ENCODE measurements at regions not wholly inside any gene's neighbourhood (a gene's known extent, or its start where the extent isn't known, plus 50 kb on each side); places are given as distances from the start of the nearest gene placed in this dataset.
"Not testable (repeated sequence)": the region's sequence is repeated elsewhere in the genome, so short reads cannot be mapped to it uniquely, and the experiment has no call there.

DNA sequence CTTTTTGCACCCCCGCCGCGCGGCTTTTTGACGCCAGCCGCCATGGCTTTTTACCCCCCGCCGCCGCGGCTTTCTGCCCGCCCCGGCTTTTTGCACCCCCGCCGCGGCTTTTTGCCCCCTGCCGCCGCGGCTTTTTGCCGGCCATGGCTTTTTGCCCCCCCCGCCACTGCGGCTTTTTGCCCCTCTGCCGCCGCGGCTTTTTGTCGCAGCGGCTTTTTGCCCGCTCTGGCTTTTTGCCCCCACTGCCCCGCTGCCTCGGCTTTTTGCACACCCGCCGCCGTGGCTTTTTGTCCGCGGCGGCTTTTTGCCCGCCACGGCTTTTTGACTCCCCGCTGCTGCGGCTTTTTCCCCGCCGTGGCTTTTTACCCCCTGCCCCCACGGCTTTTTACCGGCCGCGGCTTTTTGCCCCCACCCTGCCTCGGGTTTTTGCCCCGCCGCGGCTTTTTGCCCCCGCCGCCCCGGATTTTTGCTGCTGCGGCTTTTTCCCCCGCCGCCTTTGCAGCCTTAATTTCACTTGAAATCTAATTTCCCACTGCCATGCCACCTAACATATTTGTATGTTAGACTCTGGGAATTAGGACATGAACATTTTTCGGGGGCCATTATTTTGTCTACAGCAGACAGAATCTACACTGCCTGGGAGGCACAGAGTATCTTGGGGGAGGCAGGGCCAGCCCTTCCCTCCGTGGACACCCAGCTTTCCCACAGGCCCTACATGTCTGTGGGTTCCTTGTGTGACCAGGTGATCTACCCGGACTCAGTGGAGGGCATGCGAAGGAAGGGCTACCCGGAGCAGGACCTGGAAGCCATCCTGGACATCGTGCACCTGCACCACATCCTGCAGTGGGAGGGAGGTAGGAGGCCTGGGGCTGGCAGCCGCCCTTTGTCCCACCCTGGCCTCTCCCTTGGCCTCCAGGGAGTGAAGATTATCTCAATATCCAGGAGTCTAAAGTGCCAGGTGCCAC, 3031.0 kb upstream of the TEKT4 start:
- no peak for DNase-seq (ENCODE audit: low read depth)

- not testable (repeated sequence) for DNase-seq (ENCODE audit: low read depth)
Observed at GRCh38 chr2:91842264-91842663, 3029.0 kb upstream of the TEKT4 start.

DNA sequence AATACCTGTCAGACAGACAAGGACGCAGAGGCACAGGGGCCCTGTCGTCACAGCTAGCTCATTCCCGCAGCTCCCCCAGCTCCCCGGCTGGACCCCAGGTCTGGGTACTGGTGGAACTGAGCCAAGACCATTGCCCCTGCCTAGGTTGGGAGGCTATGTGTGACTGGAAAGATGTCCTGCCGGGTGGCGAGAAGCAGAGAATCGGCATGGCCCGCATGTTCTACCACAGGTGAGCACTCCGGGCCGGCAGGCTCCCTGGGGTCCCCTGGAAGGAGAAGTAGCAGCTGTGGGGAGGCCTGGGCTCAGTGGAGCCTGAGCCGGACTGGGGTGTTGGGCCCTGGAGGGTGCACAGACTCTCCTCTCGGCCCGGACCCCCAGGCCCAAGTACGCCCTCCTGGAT, 3028.3 kb upstream of the TEKT4 start:
- not testable (repeated sequence) for DNase-seq (ENCODE audit: low read depth)

GRCh38 chr2:91843723-91844450, 3027.3 kb upstream of the TEKT4 start:
- DNase-seq (ENCODE audit: low read depth): not testable (repeated sequence)

DNA sequence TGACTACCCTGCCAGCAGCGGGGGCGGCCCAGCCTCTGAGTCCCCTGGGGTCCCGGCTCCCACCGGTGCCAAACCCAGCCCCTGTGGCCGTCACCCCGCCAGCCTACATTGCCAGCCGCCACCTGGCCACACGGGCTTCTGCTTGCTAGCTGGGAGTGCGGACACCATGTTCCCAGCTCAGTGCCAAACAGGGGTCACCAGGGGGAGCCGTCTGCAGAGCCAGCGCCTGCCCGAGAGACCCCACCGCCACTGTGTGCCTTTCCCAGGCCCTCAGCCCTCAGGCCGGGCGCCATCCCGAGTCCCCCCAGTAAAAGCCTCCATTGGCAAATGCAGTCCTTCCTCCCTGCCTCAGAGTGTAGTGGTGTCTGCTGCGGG, 3026.8 kb upstream of the TEKT4 start:
- DNase-seq (ENCODE audit: low read depth): not testable (repeated sequence)

- DNase-seq (ENCODE audit: low read depth): not testable (repeated sequence)
Observed at GRCh38 chr2:91846388-91846787, 3024.8 kb upstream of the TEKT4 start.

- DNase-seq (ENCODE audit: low read depth): not testable (repeated sequence)
Observed at GRCh38 chr2:91851689-91852420, 3019.4 kb upstream of the TEKT4 start.

GRCh38 chr2:91856971-91857370, 3014.3 kb upstream of the TEKT4 start:
- not testable (repeated sequence) for DNase-seq (ENCODE audit: low read depth)

DNA sequence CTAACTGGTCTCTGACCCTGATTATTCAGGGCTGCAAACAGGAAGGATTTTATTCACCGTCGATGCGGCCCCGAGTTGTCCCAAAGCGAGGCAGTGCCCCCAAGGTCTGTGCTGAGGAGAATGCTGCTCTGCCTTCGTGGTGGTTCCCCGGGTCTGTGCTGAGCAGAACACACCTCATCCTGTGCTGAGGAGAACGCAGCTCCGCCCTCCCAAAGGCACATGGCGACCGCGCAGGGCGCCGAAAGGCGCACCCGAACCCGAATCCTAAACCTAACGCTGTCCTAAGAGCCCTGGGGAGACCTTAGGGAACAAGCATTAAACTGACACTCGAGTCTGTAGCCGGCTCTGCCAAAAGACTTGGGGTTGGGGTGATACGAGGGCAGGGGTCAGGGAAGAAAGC, 3013.5 kb upstream of the TEKT4 start:
- DNase-seq (ENCODE audit: low read depth): not testable (repeated sequence)

DNA sequence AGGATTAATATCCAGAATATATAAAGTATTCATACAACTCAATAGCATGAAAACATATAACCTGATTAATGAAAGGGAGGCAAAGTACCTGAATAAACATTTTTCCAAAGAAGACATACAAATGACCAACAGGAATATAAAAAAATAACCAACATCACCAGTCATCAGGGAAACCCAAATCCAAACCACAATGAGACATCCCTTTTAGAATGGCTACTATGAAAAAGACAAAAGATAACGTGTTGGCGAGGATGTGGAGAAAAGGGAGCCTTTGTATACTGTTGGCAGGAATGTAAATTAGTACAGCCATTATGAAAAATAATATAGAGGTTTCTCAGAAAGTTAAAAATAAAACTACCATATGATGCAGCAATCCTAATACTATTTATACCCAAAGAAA, 2999.5 kb upstream of the TEKT4 start:
- not testable (repeated sequence) for DNase-seq (ENCODE audit: low read depth)

DNA sequence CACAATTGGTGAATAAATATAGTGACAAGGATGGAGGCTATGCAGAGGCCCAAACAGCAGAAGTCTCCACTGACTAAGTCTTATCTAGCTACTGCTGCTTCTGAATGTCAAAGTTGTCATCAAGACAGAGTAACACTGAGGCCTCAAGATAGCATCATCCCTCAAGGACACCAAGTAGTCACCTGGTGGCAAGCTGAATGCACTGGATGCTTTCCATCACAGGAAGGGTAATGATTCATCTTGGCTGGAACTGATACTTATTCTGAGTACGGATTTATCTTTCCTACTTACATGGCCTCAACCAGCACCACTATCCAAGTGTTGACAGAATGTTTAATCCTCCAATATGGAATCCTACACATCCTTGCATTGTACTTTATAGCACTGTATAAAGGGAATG, 2997.8 kb upstream of the TEKT4 start:
- not testable (repeated sequence) for DNase-seq (ENCODE audit: low read depth)

GRCh38 chr2:91877658-91878210, 2993.5 kb upstream of the TEKT4 start:
- not testable (repeated sequence) for DNase-seq (ENCODE audit: low read depth)

DNA sequence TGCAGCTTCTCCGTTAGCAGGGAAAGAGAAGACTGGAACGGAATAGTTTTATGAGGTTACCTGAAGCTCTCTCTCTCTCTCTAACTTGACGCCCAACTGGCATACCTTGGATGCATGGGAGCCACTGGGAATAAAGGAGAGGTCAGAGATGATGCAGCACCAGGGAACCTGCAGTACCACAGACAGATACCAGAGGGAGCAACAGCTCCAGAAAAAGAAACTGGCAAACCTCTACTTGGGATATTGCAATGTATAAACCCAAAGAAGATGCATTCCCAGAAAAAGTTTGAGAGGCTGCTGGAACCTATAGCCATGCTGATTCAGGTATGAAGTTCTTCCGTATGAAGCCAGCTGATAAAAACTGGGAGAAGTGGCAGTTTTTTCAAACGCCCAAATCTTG, 2976.1 kb upstream of the TEKT4 start:
- DNase-seq (ENCODE audit: low read depth): not testable (repeated sequence)

DNA sequence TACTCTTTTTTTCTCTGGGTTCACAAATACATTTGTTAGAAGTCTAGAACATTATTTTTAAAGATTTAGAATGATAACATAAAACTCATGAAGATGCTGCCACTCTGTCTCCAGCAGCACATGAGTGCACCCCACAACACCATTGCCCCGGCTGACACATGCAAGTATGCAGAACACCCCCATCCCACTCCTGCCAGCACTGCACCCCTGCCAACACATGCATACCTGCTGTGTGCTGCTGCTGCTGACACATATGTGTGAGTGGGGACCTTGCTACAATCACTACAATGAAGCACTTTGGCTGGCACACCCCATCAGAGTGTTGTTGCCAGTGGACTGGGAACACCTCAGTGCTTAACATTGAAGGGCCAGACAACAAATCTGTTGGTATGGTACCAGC, 2953.6 kb upstream of the TEKT4 start:
- DNase-seq (ENCODE audit: low read depth): not testable (repeated sequence)
